B cell (primary cell): ENCODE measurements at regions not wholly inside any gene's neighbourhood (a gene's known extent, or its start where the extent isn't known, plus 50 kb on each side); places are given as distances from the start of the nearest gene placed in this dataset.

ENCODE experiments used
- ATAC-seq: fragments of 200-7000 bp; cut with Tn5 transposase; one replicate; pipeline ENCODE4 v1.10.0; 2021; ENCODE audit warnings: low read depth, mild to moderate bottlenecking, moderate number of reproducible peaks, moderate library complexity
- CTCF ChIA-PET: fragments of 350-600 bp; sonication (Branson Sonifier 250); formaldehyde crosslinking; loops from one replicate; lab custom pipeline; 2021; ENCODE audit warnings: antibody characterized with exemption, inconsistent platforms; lab: Charles Lee
- POLR2A ChIA-PET: fragments of 350-600 bp; sonication (Branson Sonifier 250); formaldehyde crosslinking; loops from one replicate; lab custom pipeline; 2021; ENCODE audit warnings: antibody characterized with exemption; lab: Charles Lee
- DNase-seq: peaks from one replicate; pipeline ENCODE4 v3.0.0; 2013
- H2AFZ ChIP-seq: 2 replicates; pipeline ENCODE4 v1.6.1; 2012; ENCODE audit warnings: mild to moderate bottlenecking, low read depth, low read length; ENCODE audit not compliant: insufficient read depth, poor library complexity, severe bottlenecking
- H3K27ac ChIP-seq, 2 donors: 1 replicate in 1 of 2; 2 replicates in 1 of 2; pipeline ENCODE4 v1.5.1; 2012 to 2013; ENCODE audit warnings: low read length in 2 of 2, mild to moderate bottlenecking in 2 of 2, moderate library complexity in 1 of 2
- H3K27me3 ChIP-seq, 4 experiments: fragments of 200-600 bp in 1 of 4; sonication (generic) in 1 of 4; replicated peaks in 1 of 4; 1 replicate in 2 of 4; 2 replicates in 2 of 4; pipeline versions ENCODE4 v1.6.1 to v1.7.0; 2013 to 2016; ENCODE audit warnings: low read length in 3 of 4, mild to moderate bottlenecking in 2 of 4, mixed read lengths in 1 of 4, moderate library complexity in 1 of 4; ENCODE audit not compliant: insufficient read depth in 4 of 4, control insufficient read depth in 3 of 4; ENCODE audit errors: control extremely low read depth in 1 of 4
- H3K36me3 ChIP-seq, 2 experiments: replicated peaks in 1 of 2; 1 replicate in 1 of 2; 2 replicates in 1 of 2; pipeline versions ENCODE4 v1.6.1 to v1.7.1; 2013; ENCODE audit warnings: low read length in 1 of 2; ENCODE audit not compliant: insufficient read depth in 2 of 2, control insufficient read depth in 1 of 2; ENCODE audit errors: control extremely low read depth in 1 of 2, extremely low read depth in 1 of 2
- H3K4me1 ChIP-seq, 2 donors: fragments of 200-600 bp in 1 of 2; sonication (generic) in 1 of 2; 1 replicate in 1 of 2; 2 replicates in 1 of 2; pipeline versions ENCODE4 v1.5.1 to v1.6.1; 2013 to 2017; ENCODE audit warnings: low read length in 2 of 2; ENCODE audit not compliant: control insufficient read depth in 2 of 2, insufficient read depth in 2 of 2
- H3K4me2 ChIP-seq: replicated peaks from 2 replicates; pipeline ENCODE3; 2012; ENCODE audit warnings: mild to moderate bottlenecking, low read depth, low read length; ENCODE audit not compliant: poor library complexity, severe bottlenecking
- H3K4me3 ChIP-seq, 5 experiments: fragments of 200-600 bp in 1 of 5; sonication (generic) in 1 of 5; 1 replicate in 3 of 5; 2 replicates in 2 of 5; pipeline versions ENCODE4 v1.5.1 to v1.7.0; 2011 to 2016; ENCODE audit warnings: low read length in 4 of 5, mild to moderate bottlenecking in 4 of 5, low read depth in 2 of 5, control low read depth in 1 of 5, moderate library complexity in 1 of 5; ENCODE audit not compliant: insufficient read depth in 1 of 5; ENCODE audit errors: control extremely low read depth in 1 of 5, extremely low read depth in 1 of 5
- H3K79me2 ChIP-seq: fragments of 200-600 bp; sonication (generic); one replicate; pipeline ENCODE4 v1.6.0; 2016; ENCODE audit warnings: low read length; ENCODE audit not compliant: control insufficient read depth, insufficient read depth
- H3K9ac ChIP-seq: fragments of 200-600 bp; sonication (generic); 2 replicates; pipeline ENCODE4 v1.6.1; 2017; ENCODE audit warnings: mild to moderate bottlenecking, low read length, moderate library complexity
- H3K9me3 ChIP-seq, 3 donors: one replicate each; pipeline versions ENCODE4 v1.6.1 to v1.7.1; 2013; ENCODE audit warnings: low read length in 2 of 3; ENCODE audit not compliant: control insufficient read depth in 2 of 3, insufficient read depth in 1 of 3; ENCODE audit errors: control extremely low read depth in 1 of 3
- H4K20me1 ChIP-seq: 2 replicates; pipeline ENCODE4 v1.6.0; 2012; ENCODE audit warnings: mild to moderate bottlenecking, low read length; ENCODE audit not compliant: insufficient read depth, control insufficient read depth, poor library complexity, severe bottlenecking
- H3K27ac Mint-ChIP-seq: one replicate; pipeline ENCODE4 v1.8.0; 2021; ENCODE audit warnings: mixed read lengths
- H3K27me3 Mint-ChIP-seq: one replicate; pipeline ENCODE4 v1.8.0; 2021; ENCODE audit warnings: mixed read lengths
- H3K4me1 Mint-ChIP-seq: one replicate; pipeline ENCODE4 v1.8.0; 2021; ENCODE audit warnings: mixed read lengths
- H3K4me3 Mint-ChIP-seq: one replicate; pipeline ENCODE4 v1.8.0; 2021; ENCODE audit warnings: mixed read lengths
- H3K9me3 Mint-ChIP-seq: one replicate; pipeline ENCODE4 v1.8.0; 2022; ENCODE audit warnings: mixed read lengths; ENCODE audit not compliant: insufficient read depth
- CTCF ChIP-seq: fragments of 200-600 bp; IDR thresholded peaks from one replicate; pipeline ENCODE4 v1.8.0; 2022; ENCODE audit warnings: antibody characterized with exemption, mild to moderate bottlenecking
- EZH2 ChIP-seq: IDR thresholded peaks from 2 replicates; pipeline ENCODE4 v1.6.1; 2012; ENCODE audit warnings: borderline replicate concordance, low read depth, mild to moderate bottlenecking, moderate library complexity, low read length; ENCODE audit not compliant: insufficient read depth, poor library complexity, severe bottlenecking
- WGBS: methylation state at CpG from one replicate; pipeline ENCODE4 v1.1.5; 2013; ENCODE audit warnings: missing lambda C conversion rate; ENCODE audit not compliant: insufficient coverage; 5-methylcytosine and 5-hydroxymethylcytosine counted together
- intact Hi-C: fragments of 100-400 bp; cut with micrococcal nuclease; formaldehyde crosslinking; loops from one replicate; pipeline ENCODE4 v1.10.0; 2022

- no peaks in the 10 kb centered on the region for H4K20me1 ChIP-seq
- WGBS, result no CpG with 5 or more reads among the region's 4 CpGs
- H3K4me2 ChIP-seq, result no peak overlapping the region
- H3K79me2 ChIP-seq, result no peaks in the 10 kb centered on the region
- DNase-seq, result no peak
- Mint-ChIP-seq H3K27ac (no peak overlapping the region), H3K27me3 (peaks cover 3% of the 10 kb centered on the region), H3K9me3 (no peaks in the 10 kb centered on the region), H3K4me3 (no peak overlapping the region), H3K4me1 (no peaks in the 10 kb centered on the region)
- no peaks in the 10 kb centered on the region for H3K36me3 ChIP-seq
- H2AFZ ChIP-seq, result no peak overlapping the region
- POLR2A ChIA-PET, result no interaction called here
- H3K4me3 ChIP-seq, result no peak overlapping the region
- intact Hi-C loops, result no loop called here
- CTCF ChIA-PET, result no interaction called here
- no peaks in the 10 kb centered on the region for H3K27me3 ChIP-seq
- no peak for ATAC-seq
- TF ChIP-seq CTCF (no peak), EZH2 (no peak)
- no peaks in the 10 kb centered on the region for H3K4me1 ChIP-seq
- H3K9me3 ChIP-seq, result no peaks in the 10 kb centered on the region
- no peak overlapping the region for H3K27ac ChIP-seq
- no peak overlapping the region for H3K9ac ChIP-seq
Observed at GRCh38 chr3:110858549-110858948, 213.1 kb upstream of the NECTIN3 start.

- Histone ChIP-seq H3K79me2 (no peaks in the 10 kb centered on the region), H3K9me3 (no peaks in the 10 kb centered on the region), H3K36me3 (no peaks in the 10 kb centered on the region), H3K4me1 (no peaks in the 10 kb centered on the region), H3K4me2 (no peak overlapping the region), H4K20me1 (no peaks in the 10 kb centered on the region), H3K27me3 (no peaks in the 10 kb centered on the region), H2AFZ (no peak overlapping the region), H3K27ac (no peak overlapping the region), H3K4me3 (no peak overlapping the region), H3K9ac (no peak overlapping the region)
- intact Hi-C loops, result no loop called here
- ChIA-PET CTCF (no interaction called here), POLR2A (no interaction called here)
- H3K4me1 Mint-ChIP-seq, result no peaks in the 10 kb centered on the region
- no peak overlapping the region for H3K27ac Mint-ChIP-seq
- 96% methylated on average over 4 of the region's 5 CpGs for WGBS
- H3K4me3 Mint-ChIP-seq, result no peak overlapping the region
- H3K9me3 Mint-ChIP-seq, result no peaks in the 10 kb centered on the region
- ATAC-seq (no peak), DNase-seq (no peak)
- H3K27me3 Mint-ChIP-seq, result no peaks in the 10 kb centered on the region
- TF ChIP-seq EZH2, result no peak
- TF ChIP-seq CTCF, result no peak
Observed at GRCh38 chr3:110859336-110859735, 212.3 kb upstream of the NECTIN3 start.
